WI38 (cell line): ENCODE measurements at regions not wholly inside any gene's neighbourhood (a gene's known extent, or its start where the extent isn't known, plus 50 kb on each side); places are given as distances from the start of the nearest gene placed in this dataset.

Source experiments
- H3K4me3 ChIP-seq: 2 replicates; pipeline ENCODE4 v1.5.1; 2011; ENCODE audit warnings: low read depth, mild to moderate bottlenecking, control low read depth, low read length
- CTCF ChIP-seq: IDR thresholded peaks from 2 replicates; pipeline ENCODE4 v1.5.1; 2012; ENCODE audit warnings: low read depth, mild to moderate bottlenecking, control low read depth, low read length

- TF ChIP-seq CTCF = no peak
- H3K4me3 ChIP-seq = no peak overlapping the region
Measured at GRCh38 chr16:11459722-11460121, 114.5 kb downstream of the RMI2 start.

- no peak for TF ChIP-seq CTCF
- no peak overlapping the region for H3K4me3 ChIP-seq
Measured at GRCh38 chr16:11460820-11461594, 115.7 kb downstream of the RMI2 start.

GRCh38 chr16:11461595-11461990, 116.3 kb downstream of the RMI2 start:
- no peak overlapping the region for H3K4me3 ChIP-seq
- TF ChIP-seq CTCF = no peak

GRCh38 chr16:11462036-11462435, 116.8 kb downstream of the RMI2 start:
- TF ChIP-seq CTCF = no peak

GRCh38 chr16:11462861-11463260, 117.6 kb downstream of the RMI2 start:
- no peak for TF ChIP-seq CTCF

More at GRCh38 chr16:11462036-11462435, 116.8 kb downstream of the RMI2 start:
- H3K4me3 ChIP-seq = no peak overlapping the region

GRCh38 chr16:11464241-11464640, 119.0 kb downstream of the RMI2 start:
- H3K4me3 ChIP-seq = no peak overlapping the region

More at GRCh38 chr16:11462861-11463260, 117.6 kb downstream of the RMI2 start:
- no peak overlapping the region for H3K4me3 ChIP-seq

More at GRCh38 chr16:11464241-11464640, 119.0 kb downstream of the RMI2 start:
- TF ChIP-seq CTCF = no peak
